Karpas-422 (cell line): ENCODE measurements at regions not wholly inside any gene's neighbourhood (a gene's known extent, or its start where the extent isn't known, plus 50 kb on each side); places are given as distances from the start of the nearest gene placed in this dataset.

ENCODE experiments used
- DNase-seq: peaks from one replicate; pipeline ENCODE4 v3.0.0-alpha.2; 2015
- H2AFZ ChIP-seq: fragments of 200-600 bp; sonication (generic); 2 replicates; pipeline ENCODE4 v1.6.1; 2014; ENCODE audit warnings: antibody characterized with exemption, low read length, mixed read lengths
- H3K27ac ChIP-seq: fragments of 200-600 bp; sonication (generic); 2 replicates; pipeline ENCODE4 v1.5.1; 2014; ENCODE audit warnings: mild to moderate bottlenecking, low read length, moderate library complexity
- H3K27me3 ChIP-seq: fragments of 200-600 bp; sonication (generic); 2 replicates; pipeline ENCODE4 v1.6.1; 2014; ENCODE audit warnings: low read length, mixed read lengths
- H3K36me3 ChIP-seq: fragments of 200-600 bp; sonication (generic); 2 replicates; pipeline ENCODE4 v1.6.1; 2014; ENCODE audit warnings: low read length, mixed read lengths; ENCODE audit not compliant: insufficient read depth
- H3K4me1 ChIP-seq: fragments of 200-600 bp; sonication (generic); 2 replicates; pipeline ENCODE4 v1.6.1; 2014; ENCODE audit warnings: mild to moderate bottlenecking, low read length, mixed read lengths
- H3K4me2 ChIP-seq: fragments of 200-600 bp; sonication (generic); 2 replicates; pipeline ENCODE4 v1.6.1; 2014; ENCODE audit warnings: low read length, low read depth, mild to moderate bottlenecking; ENCODE audit not compliant: poor library complexity, severe bottlenecking
- H3K4me3 ChIP-seq: fragments of 200-600 bp; sonication (generic); 2 replicates; pipeline ENCODE4 v1.5.1; 2014; ENCODE audit warnings: mild to moderate bottlenecking, antibody characterized with exemption, low read length, mixed read lengths
- H3K79me2 ChIP-seq: fragments of 200-600 bp; sonication (generic); 2 replicates; pipeline ENCODE4 v1.6.1; 2014; ENCODE audit warnings: mild to moderate bottlenecking, low read length, mixed read lengths
- H3K9ac ChIP-seq: fragments of 200-600 bp; sonication (generic); 2 replicates; pipeline ENCODE4 v1.6.0; 2014; ENCODE audit warnings: low read length
- H3K9me2 ChIP-seq: fragments of 200-600 bp; sonication (generic), shearing (Covaris generic); replicated peaks from 2 replicates; pipeline ENCODE4 v1.6.0; 2014; ENCODE audit warnings: mild to moderate bottlenecking, low read length, moderate library complexity; ENCODE audit not compliant: insufficient read depth
- H3K9me3 ChIP-seq: fragments of 300-700, 200-600 bp; sonication (generic); 2 replicates; pipeline ENCODE4 v1.6.1; 2014; ENCODE audit warnings: low read length, mixed read lengths
- H4K20me1 ChIP-seq: fragments of 200-600 bp; sonication (generic); 2 replicates; pipeline ENCODE4 v1.6.1; 2014; ENCODE audit warnings: mild to moderate bottlenecking, antibody characterized with exemption, low read length, low read depth; ENCODE audit not compliant: insufficient read depth

DNA sequence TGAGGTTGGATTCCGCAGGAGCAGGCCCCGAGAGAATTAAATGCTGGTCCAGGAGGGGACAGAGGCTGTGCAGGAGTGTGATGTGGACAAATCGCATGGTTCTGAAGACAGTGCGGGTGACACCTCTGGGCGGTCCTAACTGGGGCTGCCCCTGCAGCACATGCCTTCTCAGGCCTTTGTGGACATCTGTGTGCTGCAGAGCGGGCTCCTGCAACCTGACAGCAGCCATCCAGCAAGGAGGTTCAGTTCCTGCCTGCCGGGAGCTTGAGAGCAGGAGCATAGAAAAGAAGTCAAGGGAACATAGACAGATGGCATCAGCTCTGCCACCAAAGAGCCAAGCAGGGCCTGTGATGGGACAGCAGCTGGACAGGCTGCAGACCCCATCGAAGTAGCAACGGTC is 135.9 kb upstream of the PPP2R2D start:
- H4K20me1 ChIP-seq, result no peaks in the 10 kb centered on the region
- no peak overlapping the region for H3K4me3 ChIP-seq
- no peak overlapping the region for H3K27ac ChIP-seq
- no peaks in the 10 kb centered on the region for H3K36me3 ChIP-seq
- H3K79me2 ChIP-seq, result no peaks in the 10 kb centered on the region
- DNase-seq, result no peak
- no peaks in the 10 kb centered on the region for H3K27me3 ChIP-seq
- no peaks in the 10 kb centered on the region; the same call in 1 of the 2 replicates for H3K4me1 ChIP-seq
- H3K9ac ChIP-seq, result no peak overlapping the region
- no peaks in the 10 kb centered on the region for H3K9me3 ChIP-seq
- no peak overlapping the region for H3K4me2 ChIP-seq
- H2AFZ ChIP-seq, result no peak overlapping the region
- H3K9me2 ChIP-seq, result no peaks in the 10 kb centered on the region

DNA sequence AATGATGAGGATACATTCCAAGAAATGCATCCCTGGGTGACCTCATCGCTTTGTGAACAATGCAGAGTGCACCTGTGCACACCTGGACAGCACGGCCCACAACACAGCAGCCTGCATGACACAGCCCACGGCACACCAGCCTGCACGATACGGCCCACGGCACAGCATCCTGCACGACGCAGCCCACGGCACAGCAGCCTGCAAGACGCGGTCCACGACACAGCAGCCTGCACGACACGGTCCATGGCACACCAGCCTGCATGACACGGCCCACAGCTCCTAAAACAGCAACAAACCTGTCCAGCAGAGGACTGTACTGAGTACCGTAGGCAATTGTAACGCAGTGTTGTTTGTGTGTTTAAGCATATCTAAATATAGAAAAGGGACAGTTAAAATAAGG is 134.7 kb upstream of the PPP2R2D start:
- Histone ChIP-seq H3K36me3 (no peaks in the 10 kb centered on the region), H2AFZ (no peak overlapping the region), H3K9ac (no peak overlapping the region), H4K20me1 (no peaks in the 10 kb centered on the region), H3K4me3 (no peak overlapping the region), H3K9me3 (no peaks in the 10 kb centered on the region), H3K4me1 (no peaks in the 10 kb centered on the region; the same call in 1 of the 2 replicates), H3K79me2 (no peaks in the 10 kb centered on the region), H3K4me2 (no peak overlapping the region), H3K27me3 (no peaks in the 10 kb centered on the region), H3K9me2 (no peaks in the 10 kb centered on the region), H3K27ac (no peak overlapping the region)
- DNase-seq, result no peak

- H3K9me2 ChIP-seq, result no peaks in the 10 kb centered on the region
- H3K9ac ChIP-seq, result no peak overlapping the region
- H3K36me3 ChIP-seq, result no peaks in the 10 kb centered on the region
- no peak overlapping the region for H3K27ac ChIP-seq
- no peaks in the 10 kb centered on the region for H3K79me2 ChIP-seq
- DNase-seq, result no peak
- no peaks in the 10 kb centered on the region for H3K9me3 ChIP-seq
- H3K27me3 ChIP-seq, result no peaks in the 10 kb centered on the region
- no peak overlapping the region for H2AFZ ChIP-seq
- H3K4me2 ChIP-seq, result no peak overlapping the region
- no peak overlapping the region for H3K4me3 ChIP-seq
- no peaks in the 10 kb centered on the region for H4K20me1 ChIP-seq
- H3K4me1 ChIP-seq, result no peaks in the 10 kb centered on the region; the same call in 1 of the 2 replicates
Observed at GRCh38 chr10:131767716-131768115, 133.1 kb upstream of the PPP2R2D start.

DNA sequence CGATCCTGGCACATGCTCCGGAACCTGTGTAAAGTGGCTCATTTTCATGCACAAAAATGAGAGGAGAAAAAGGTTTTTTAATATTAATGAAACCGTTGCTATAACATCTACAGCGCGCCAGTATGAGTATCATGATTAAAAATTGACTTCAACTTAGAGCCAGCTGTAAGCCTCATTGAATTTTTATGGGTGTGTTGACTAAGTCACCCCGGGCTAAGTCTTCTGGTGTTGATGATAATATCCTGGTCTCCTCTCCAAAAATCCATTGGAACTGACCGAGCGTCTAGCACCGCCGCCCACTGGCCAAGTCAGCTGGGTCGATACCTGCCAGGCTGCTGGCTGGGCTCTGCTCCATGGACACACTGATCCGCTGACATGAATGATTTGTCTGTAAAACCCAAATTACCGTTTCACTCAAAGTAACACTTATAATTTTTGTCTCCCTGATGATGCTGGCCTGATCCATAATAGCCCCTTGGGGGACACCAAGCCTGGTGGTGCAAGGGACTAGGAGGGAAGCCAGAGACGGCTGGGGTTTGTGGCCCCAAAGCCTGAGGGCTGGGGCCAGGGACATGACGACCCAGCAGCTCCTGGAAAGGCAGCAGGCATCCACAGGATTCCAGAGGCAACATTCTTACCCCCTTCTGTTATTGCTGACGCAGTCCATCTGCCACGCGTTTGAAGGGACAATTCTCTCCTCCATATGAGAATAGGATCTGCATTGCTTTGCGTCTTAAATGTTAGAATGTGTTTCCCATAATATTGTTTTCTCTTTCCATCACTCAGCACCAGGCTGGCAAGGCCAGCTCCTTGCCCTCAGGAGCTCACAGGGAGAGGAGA is 131.0 kb upstream of the PPP2R2D start:
- Histone ChIP-seq H3K9ac (no peak overlapping the region), H3K36me3 (no peaks in the 10 kb centered on the region), H3K79me2 (no peaks in the 10 kb centered on the region), H3K4me3 (no peak overlapping the region), H3K4me2 (no peak overlapping the region), H2AFZ (no peak overlapping the region), H3K9me3 (no peaks in the 10 kb centered on the region), H3K9me2 (no peaks in the 10 kb centered on the region), H3K27me3 (no peaks in the 10 kb centered on the region), H3K27ac (no peak overlapping the region), H4K20me1 (no peaks in the 10 kb centered on the region), H3K4me1 (no peaks in the 10 kb centered on the region)
- DNase-seq, result no peak

DNA sequence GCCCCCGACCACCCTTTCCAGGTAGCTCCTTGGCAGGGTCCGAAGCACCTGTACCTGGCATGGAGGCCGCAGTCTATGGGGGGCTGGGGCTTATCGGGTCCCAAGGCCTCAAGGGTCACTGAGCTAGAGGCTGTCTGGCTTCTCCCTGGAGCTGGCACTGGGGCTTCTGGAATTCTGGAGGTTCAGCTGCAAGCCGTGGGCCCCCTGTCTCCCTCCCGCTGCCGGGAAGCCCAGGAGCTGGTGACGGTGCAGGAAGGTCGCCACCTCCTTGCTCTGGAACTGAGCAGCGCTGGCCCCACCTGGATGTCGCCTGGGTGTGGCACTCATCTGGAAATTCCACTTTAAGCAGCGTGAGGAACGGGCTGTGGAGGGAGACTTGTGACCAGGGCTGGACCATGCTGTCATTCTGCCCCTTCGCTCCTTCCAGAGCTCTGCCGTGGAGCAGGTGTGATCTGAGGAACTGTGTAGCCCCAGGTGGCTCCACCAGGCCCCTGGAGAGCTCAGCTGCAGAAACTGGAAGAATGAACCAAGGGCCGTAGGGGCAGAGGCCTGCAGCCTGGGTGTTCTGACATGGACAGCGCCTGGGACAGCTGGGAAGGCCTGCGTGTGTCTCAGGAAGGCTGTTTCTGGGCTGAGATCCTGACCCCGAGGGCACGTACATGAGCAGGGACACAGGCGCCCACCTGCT is 129.7 kb upstream of the PPP2R2D start:
- no peaks in the 10 kb centered on the region for H3K79me2 ChIP-seq
- H3K4me2 ChIP-seq, result no peak overlapping the region
- H3K27ac ChIP-seq, result no peak overlapping the region
- no peaks in the 10 kb centered on the region for H4K20me1 ChIP-seq
- H3K9ac ChIP-seq, result no peak overlapping the region
- no peak for DNase-seq
- H3K9me3 ChIP-seq, result no peaks in the 10 kb centered on the region
- no peaks in the 10 kb centered on the region for H3K4me1 ChIP-seq
- no peak overlapping the region for H3K4me3 ChIP-seq
- no peaks in the 10 kb centered on the region for H3K9me2 ChIP-seq
- H3K36me3 ChIP-seq, result no peaks in the 10 kb centered on the region
- no peaks in the 10 kb centered on the region for H3K27me3 ChIP-seq
- H2AFZ ChIP-seq, result no peak overlapping the region

- Histone ChIP-seq H3K9me2 (no peaks in the 10 kb centered on the region), H3K36me3 (no peaks in the 10 kb centered on the region), H3K4me3 (no peak overlapping the region), H3K4me2 (no peak overlapping the region), H3K79me2 (no peaks in the 10 kb centered on the region), H3K4me1 (no peaks in the 10 kb centered on the region), H3K9ac (no peak overlapping the region), H4K20me1 (no peaks in the 10 kb centered on the region), H3K9me3 (no peaks in the 10 kb centered on the region; the same call in 1 of the 2 replicates), H3K27me3 (no peaks in the 10 kb centered on the region), H2AFZ (no peak overlapping the region), H3K27ac (no peak overlapping the region)
- DNase-seq, result no peak
Observed at GRCh38 chr10:131771634-131772358, 129.0 kb upstream of the PPP2R2D start.

DNA sequence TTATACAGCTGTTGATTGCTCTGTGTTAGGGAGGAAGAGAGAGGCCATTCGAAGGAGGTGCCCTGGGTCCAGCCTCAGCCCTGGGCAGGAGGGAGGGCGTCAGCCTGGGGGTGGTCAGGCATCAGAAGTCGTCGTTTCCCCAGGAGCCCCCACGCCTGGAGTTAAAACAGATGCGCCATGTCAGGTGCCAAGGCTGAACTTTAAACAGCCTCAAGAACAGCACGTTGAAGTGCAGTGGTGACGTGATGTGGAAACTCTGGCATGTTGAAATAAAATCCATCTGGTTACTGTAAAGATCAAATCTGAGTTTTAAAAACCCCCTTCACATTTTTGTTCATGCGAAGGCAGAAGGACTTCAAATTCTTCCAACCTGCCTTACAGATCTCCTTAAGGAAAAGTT is 128.4 kb upstream of the PPP2R2D start:
- Histone ChIP-seq H3K27ac (no peak overlapping the region), H3K4me2 (no peak overlapping the region), H3K9me3 (no peaks in the 10 kb centered on the region; the same call in 1 of the 2 replicates), H3K4me1 (no peaks in the 10 kb centered on the region), H3K9ac (no peak overlapping the region), H3K4me3 (no peak overlapping the region), H3K79me2 (no peaks in the 10 kb centered on the region), H2AFZ (no peak overlapping the region), H4K20me1 (no peaks in the 10 kb centered on the region), H3K27me3 (no peaks in the 10 kb centered on the region), H3K9me2 (no peaks in the 10 kb centered on the region), H3K36me3 (no peaks in the 10 kb centered on the region)
- no peak for DNase-seq
